H1 (cell line): ENCODE measurements at regions not wholly inside any gene's neighbourhood (a gene's known extent, or its start where the extent isn't known, plus 50 kb on each side); places are given as distances from the start of the nearest gene placed in this dataset.

Experiments
- CHD2 ChIP-seq: IDR thresholded peaks from 2 replicates; pipeline ENCODE4 v1.6.1; 2012; ENCODE audit warnings: low read length, improper control_type of control experiment
- CHD7 ChIP-seq: fragments of 300-600 bp; sonication (generic); IDR thresholded peaks from 2 replicates; pipeline ENCODE4 v1.7.1; 2012; ENCODE audit warnings: low read length, moderate library complexity, mild to moderate bottlenecking, inconsistent platforms; ENCODE audit not compliant: insufficient replicate concordance
- HDAC6 ChIP-seq: IDR thresholded peaks from one replicate; pipeline ENCODE4 v1.7.1; 2012; ENCODE audit warnings: low read depth, mild to moderate bottlenecking, inconsistent platforms, low read length, moderate library complexity
- RXRA ChIP-seq: IDR thresholded peaks from 2 replicates; pipeline ENCODE4 v1.6.1; 2011; ENCODE audit warnings: low read depth, mild to moderate bottlenecking, low read length, moderate library complexity; ENCODE audit not compliant: insufficient read depth

GRCh38 chr2:217356142-217356541, 496.3 kb upstream of the TNP1 start (continued):
- no peak for TF ChIP-seq CHD7
- no peak for TF ChIP-seq RXRA
- no peak for TF ChIP-seq CHD2
- TF ChIP-seq HDAC6, result no peak
